ENCODE measurements at regions not wholly inside any gene's neighbourhood (a gene's known extent, or its start where the extent isn't known, plus 50 kb on each side); places are given as distances from the start of the nearest gene placed in this dataset.

GRCh38 chr2:19122220-19122619 is 236.2 kb downstream of the OSR1 start:
- no peak for TF ChIP-seq CTCF (IDR thresholded peaks at IDR 0.05)
- TF ChIP-seq POLR2A (IDR thresholded peaks at IDR 0.05) = no peak
